ENCODE measurements at regions not wholly inside any gene's neighbourhood (a gene's known extent, or its start where the extent isn't known, plus 50 kb on each side); places are given as distances from the start of the nearest gene placed in this dataset.

- no peak for ATAC-seq
- TF ChIP-seq ZNF70 (CRISPR knock-in tag; IDR thresholded peaks at IDR 0.05) (no peak), GLIS3 (CRISPR knock-in tag; IDR thresholded peaks at IDR 0.05) (no peak), RARB (CRISPR knock-in tag; IDR thresholded peaks at IDR 0.05) (no peak), OSR1 (CRISPR knock-in tag; IDR thresholded peaks at IDR 0.05) (no peak), SNAI2 (CRISPR knock-in tag; IDR thresholded peaks at IDR 0.05) (no peak), ZNF8 (CRISPR knock-in tag; IDR thresholded peaks at IDR 0.05) (no peak), TCF4 (CRISPR knock-in tag; IDR thresholded peaks at IDR 0.05; ENCODE audit: borderline replicate concordance) (no peak), ZFP3 (CRISPR knock-in tag; IDR thresholded peaks at IDR 0.05) (no peak)
Observed at GRCh38 chr1:188871164-188871563, 1606.5 kb downstream of the BRINP3 start.

GRCh38 chr1:188872376-188872775 is 1605.3 kb downstream of the BRINP3 start:
- ATAC-seq = no peak
- no peak for TF ChIP-seq ARNTL (CRISPR knock-in tag; IDR thresholded peaks at IDR 0.05; ENCODE audit: borderline replicate concordance, low read depth)
- no peak for TF ChIP-seq CSRNP3 (CRISPR knock-in tag; IDR thresholded peaks at IDR 0.05)
- TF ChIP-seq TCF4 (CRISPR knock-in tag; IDR thresholded peaks at IDR 0.05; ENCODE audit: borderline replicate concordance) = no peak
- no peak for TF ChIP-seq GLIS3 (CRISPR knock-in tag; IDR thresholded peaks at IDR 0.05)
- no peak for TF ChIP-seq ZNF565 (CRISPR knock-in tag; conservative IDR thresholded peaks at IDR 0.05; ENCODE audit: low read depth)
- no peak for TF ChIP-seq POU6F1 (CRISPR knock-in tag; IDR thresholded peaks at IDR 0.05; ENCODE audit: borderline replicate concordance, low read depth)
- no peak for TF ChIP-seq ZC3H10 (CRISPR knock-in tag; IDR thresholded peaks at IDR 0.05)
- no peak for TF ChIP-seq BACH2 (CRISPR knock-in tag; IDR thresholded peaks at IDR 0.05; ENCODE audit: borderline replicate concordance)

- TF ChIP-seq ZNF70 (CRISPR knock-in tag; IDR thresholded peaks at IDR 0.05) = no peak
- no peak for TF ChIP-seq GLIS3 (CRISPR knock-in tag; IDR thresholded peaks at IDR 0.05)
- no peak for TF ChIP-seq BACH2 (CRISPR knock-in tag; IDR thresholded peaks at IDR 0.05; ENCODE audit: borderline replicate concordance)
- ATAC-seq = no peak
Observed at GRCh38 chr1:188877668-188878067, 1600.0 kb downstream of the BRINP3 start.

GRCh38 chr1:188888386-188888785 is 1589.3 kb downstream of the BRINP3 start:
- no peak for TF ChIP-seq GLIS3 (CRISPR knock-in tag; IDR thresholded peaks at IDR 0.05)
- TF ChIP-seq ZC3H10 (CRISPR knock-in tag; IDR thresholded peaks at IDR 0.05) = peak; percentile 87
- TF ChIP-seq CREB5 (CRISPR knock-in tag; IDR thresholded peaks at IDR 0.05; ENCODE audit: low read depth) = no peak
- no peak for TF ChIP-seq ZNF8 (CRISPR knock-in tag; IDR thresholded peaks at IDR 0.05)
- TF ChIP-seq ZNF70 (CRISPR knock-in tag; IDR thresholded peaks at IDR 0.05) = no peak
- no peak for TF ChIP-seq RARB (CRISPR knock-in tag; IDR thresholded peaks at IDR 0.05)
- TF ChIP-seq PPARA (CRISPR knock-in tag; IDR thresholded peaks at IDR 0.05; ENCODE audit: borderline replicate concordance) = no peak
- no peak for TF ChIP-seq TCF4 (CRISPR knock-in tag; IDR thresholded peaks at IDR 0.05; ENCODE audit: borderline replicate concordance)
- TF ChIP-seq ISL1 (CRISPR knock-in tag; IDR thresholded peaks at IDR 0.05) = no peak
- no peak for TF ChIP-seq CSRNP3 (CRISPR knock-in tag; IDR thresholded peaks at IDR 0.05)
- no peak for TF ChIP-seq ZFP3 (CRISPR knock-in tag; IDR thresholded peaks at IDR 0.05)
- no peak for TF ChIP-seq OSR1 (CRISPR knock-in tag; IDR thresholded peaks at IDR 0.05)
- peak; percentile 82 for TF ChIP-seq TOX (CRISPR knock-in tag; IDR thresholded peaks at IDR 0.05; ENCODE audit: borderline replicate concordance)
- no peak for TF ChIP-seq POU6F1 (CRISPR knock-in tag; IDR thresholded peaks at IDR 0.05; ENCODE audit: borderline replicate concordance, low read depth)
- peak; percentile 81 for ATAC-seq

- ATAC-seq = no peak
- TF ChIP-seq ZFP30 (CRISPR knock-in tag; IDR thresholded peaks at IDR 0.05) (no peak), CREB5 (CRISPR knock-in tag; IDR thresholded peaks at IDR 0.05; ENCODE audit: low read depth) (no peak), CSDC2 (CRISPR knock-in tag; IDR thresholded peaks at IDR 0.05) (no peak), GLIS3 (CRISPR knock-in tag; IDR thresholded peaks at IDR 0.05) (no peak), ZNF70 (CRISPR knock-in tag; IDR thresholded peaks at IDR 0.05) (no peak), ZFP3 (CRISPR knock-in tag; IDR thresholded peaks at IDR 0.05) (no peak), RARB (CRISPR knock-in tag; IDR thresholded peaks at IDR 0.05) (no peak), TOX (CRISPR knock-in tag; IDR thresholded peaks at IDR 0.05; ENCODE audit: borderline replicate concordance) (no peak), ZNF8 (CRISPR knock-in tag; IDR thresholded peaks at IDR 0.05) (no peak), PPARA (CRISPR knock-in tag; IDR thresholded peaks at IDR 0.05; ENCODE audit: borderline replicate concordance) (no peak), CSRNP3 (CRISPR knock-in tag; IDR thresholded peaks at IDR 0.05) (no peak), ZNF565 (CRISPR knock-in tag; conservative IDR thresholded peaks at IDR 0.05; ENCODE audit: low read depth) (no peak), ISL1 (CRISPR knock-in tag; IDR thresholded peaks at IDR 0.05) (no peak), ZC3H10 (CRISPR knock-in tag; IDR thresholded peaks at IDR 0.05) (no peak)
Observed at GRCh38 chr1:188889166-188889565, 1588.5 kb downstream of the BRINP3 start.

Data from SK-N-SH treated with all-trans-retinoic acid at 6 μM for 48 hours (cell line).